Erythroblast (primary cell): ENCODE measurements at regions not wholly inside any gene's neighbourhood (a gene's known extent, or its start where the extent isn't known, plus 50 kb on each side); places are given as distances from the start of the nearest gene placed in this dataset.

ENCODE experiments used
- GATA1 ChIP-seq: IDR thresholded peaks from 2 replicates; pipeline ENCODE4 v1.6.1; 2011; ENCODE audit warnings: low read depth, mild to moderate bottlenecking, control low read depth, low read length, moderate library complexity
- POLR2A ChIP-seq: IDR thresholded peaks from 2 replicates; pipeline ENCODE4 v1.6.1; 2011; ENCODE audit warnings: mild to moderate bottlenecking, low read length

- TF ChIP-seq POLR2A: no peak
- TF ChIP-seq GATA1: no peak
Observed at GRCh38 chr1:38305666-38306065, 259.1 kb upstream of the POU3F1 start.
